BE2C (cell line): ENCODE measurements at regions not wholly inside any gene's neighbourhood (a gene's known extent, or its start where the extent isn't known, plus 50 kb on each side); places are given as distances from the start of the nearest gene placed in this dataset.

ENCODE experiments used
- DNase-seq: peaks from one replicate; pipeline ENCODE4 v3.0.0-alpha.2; 2020
- H3K27me3 ChIP-seq: fragments of 250-450 bp; sonication (Bioruptor Pico); 2 replicates; pipeline ENCODE4 v1.5.1; 2020; ENCODE audit warnings: mild to moderate bottlenecking
- H3K36me3 ChIP-seq: fragments of 250-450 bp; sonication (Bioruptor Pico); 2 replicates; pipeline ENCODE4 v1.5.1; 2020; ENCODE audit warnings: mild to moderate bottlenecking
- H3K4me1 ChIP-seq: fragments of 250-450 bp; sonication (Bioruptor Pico); 2 replicates; pipeline ENCODE4 v1.5.1; 2020
- H3K4me3 ChIP-seq: 2 replicates; pipeline ENCODE4 v1.5.1; 2011; ENCODE audit warnings: low read depth, low read length
- H3K9me3 ChIP-seq: fragments of 250-450 bp; sonication (Bioruptor Pico); 2 replicates; pipeline ENCODE4 v1.5.1; 2020
- CTCF ChIP-seq: IDR thresholded peaks from 2 replicates; pipeline ENCODE4 v1.5.1; 2012; ENCODE audit warnings: mild to moderate bottlenecking, low read depth, low read length

GRCh38 chr3:28934126-28934813 lies 346.6 kb upstream of the RBMS3 start:
- H3K27me3 ChIP-seq = no peaks in the 10 kb centered on the region
- H3K4me1 ChIP-seq = no peaks in the 10 kb centered on the region
- DNase-seq = no peak
- no peaks in the 10 kb centered on the region for H3K36me3 ChIP-seq
- no peak for TF ChIP-seq CTCF
- H3K9me3 ChIP-seq = no peaks in the 10 kb centered on the region
- no peak overlapping the region for H3K4me3 ChIP-seq

- DNase-seq = no peak
- Histone ChIP-seq H3K4me1 (no peaks in the 10 kb centered on the region), H3K4me3 (no peak overlapping the region), H3K36me3 (no peaks in the 10 kb centered on the region), H3K9me3 (no peaks in the 10 kb centered on the region), H3K27me3 (no peaks in the 10 kb centered on the region)
- no peak for TF ChIP-seq CTCF
These were observed 345.7 kb upstream of the RBMS3 start for GRCh38 chr3:28935146-28935545.

DNA sequence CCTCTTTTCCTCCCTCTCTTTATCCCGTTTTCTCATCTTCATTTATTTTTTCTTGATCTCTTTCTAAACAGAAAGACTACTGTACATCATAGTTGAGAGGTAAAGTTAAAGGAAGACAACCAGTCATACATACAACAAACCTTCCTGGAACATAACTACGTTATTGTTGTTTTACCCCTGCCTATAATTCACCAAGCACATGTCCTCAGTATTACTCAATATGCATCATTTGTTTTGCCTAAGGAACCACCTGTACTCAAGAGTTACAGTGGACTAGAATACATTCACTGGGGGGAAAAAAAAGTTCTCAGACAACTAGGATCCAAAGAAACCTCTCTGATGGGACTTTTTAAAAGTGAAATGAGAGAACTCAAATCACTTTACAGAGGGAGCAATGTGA lies 344.7 kb upstream of the RBMS3 start:
- no peak for DNase-seq
- Histone ChIP-seq H3K4me3 (no peak overlapping the region), H3K36me3 (no peaks in the 10 kb centered on the region), H3K27me3 (no peaks in the 10 kb centered on the region), H3K4me1 (no peaks in the 10 kb centered on the region), H3K9me3 (no peaks in the 10 kb centered on the region)
- TF ChIP-seq CTCF = no peak

GRCh38 chr3:28940530-28940929 lies 340.3 kb upstream of the RBMS3 start:
- no peak overlapping the region for H3K4me3 ChIP-seq
- DNase-seq = no peak
- no peak for TF ChIP-seq CTCF
- no peaks in the 10 kb centered on the region for H3K4me1 ChIP-seq
- no peaks in the 10 kb centered on the region for H3K27me3 ChIP-seq
- no peaks in the 10 kb centered on the region for H3K9me3 ChIP-seq
- H3K36me3 ChIP-seq = no peaks in the 10 kb centered on the region

GRCh38 chr3:28940994-28941393 lies 339.9 kb upstream of the RBMS3 start:
- Histone ChIP-seq H3K4me1 (no peaks in the 10 kb centered on the region), H3K4me3 (no peak overlapping the region), H3K36me3 (no peaks in the 10 kb centered on the region), H3K27me3 (no peaks in the 10 kb centered on the region), H3K9me3 (no peaks in the 10 kb centered on the region)
- TF ChIP-seq CTCF = no peak
- no peak for DNase-seq

- TF ChIP-seq CTCF = no peak
- Histone ChIP-seq H3K4me1 (no peaks in the 10 kb centered on the region), H3K4me3 (no peak overlapping the region), H3K9me3 (no peaks in the 10 kb centered on the region), H3K36me3 (no peaks in the 10 kb centered on the region), H3K27me3 (no peaks in the 10 kb centered on the region)
- DNase-seq = no peak
These were observed 333.8 kb upstream of the RBMS3 start for GRCh38 chr3:28947061-28947460.
